ENCODE measurements at regions not wholly inside any gene's neighbourhood (a gene's known extent, or its start where the extent isn't known, plus 50 kb on each side); places are given as distances from the start of the nearest gene placed in this dataset.
"Not testable (repeated sequence)": the region's sequence is repeated elsewhere in the genome, so short reads cannot be mapped to it uniquely, and the experiment has no call there.

DNA sequence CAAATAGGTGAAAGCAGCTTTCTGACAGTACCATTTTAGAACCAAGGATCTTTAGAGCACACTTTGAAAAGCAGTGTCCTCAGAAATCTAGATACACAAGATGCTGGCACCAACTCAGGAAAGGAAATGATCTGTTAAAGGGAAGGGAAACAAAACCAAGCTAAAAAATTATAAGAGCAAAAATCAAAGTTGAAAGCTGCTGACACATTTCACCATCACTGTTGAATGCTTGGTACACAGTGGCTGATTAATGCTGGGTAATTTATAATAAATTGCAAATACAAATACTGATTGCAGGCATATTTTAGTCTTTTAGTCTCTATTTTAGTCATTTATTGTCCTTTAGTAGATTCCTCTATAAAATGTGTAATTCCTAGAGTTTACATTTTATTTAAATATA, 1540.1 kb upstream of the PCDH10 start:
- Histone ChIP-seq H3K27me3 (ENCODE audit: low read depth) (no peaks in the 10 kb centered on the region), H3K27ac (no peak overlapping the region), H3K4me3 (no peak overlapping the region), H3K9me3 (no peaks in the 10 kb centered on the region), H3K4me1 (no peaks in the 10 kb centered on the region), H3K36me3 (no peaks in the 10 kb centered on the region)
- DNase-seq (no peak), ATAC-seq (no peak)
- intact Hi-C loops (cut with DNase I): no loop called here
- TF ChIP-seq, protein P1, sequence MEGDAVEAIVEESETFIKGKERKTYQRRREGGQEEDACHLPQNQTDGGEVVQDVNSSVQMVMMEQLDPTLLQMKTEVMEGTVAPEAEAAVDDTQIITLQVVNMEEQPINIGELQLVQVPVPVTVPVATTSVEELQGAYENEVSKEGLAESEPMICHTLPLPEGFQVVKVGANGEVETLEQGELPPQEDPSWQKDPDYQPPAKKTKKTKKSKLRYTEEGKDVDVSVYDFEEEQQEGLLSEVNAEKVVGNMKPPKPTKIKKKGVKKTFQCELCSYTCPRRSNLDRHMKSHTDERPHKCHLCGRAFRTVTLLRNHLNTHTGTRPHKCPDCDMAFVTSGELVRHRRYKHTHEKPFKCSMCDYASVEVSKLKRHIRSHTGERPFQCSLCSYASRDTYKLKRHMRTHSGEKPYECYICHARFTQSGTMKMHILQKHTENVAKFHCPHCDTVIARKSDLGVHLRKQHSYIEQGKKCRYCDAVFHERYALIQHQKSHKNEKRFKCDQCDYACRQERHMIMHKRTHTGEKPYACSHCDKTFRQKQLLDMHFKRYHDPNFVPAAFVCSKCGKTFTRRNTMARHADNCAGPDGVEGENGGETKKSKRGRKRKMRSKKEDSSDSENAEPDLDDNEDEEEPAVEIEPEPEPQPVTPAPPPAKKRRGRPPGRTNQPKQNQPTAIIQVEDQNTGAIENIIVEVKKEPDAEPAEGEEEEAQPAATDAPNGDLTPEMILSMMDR (IDR thresholded peaks at IDR 0.05): no peak

DNA sequence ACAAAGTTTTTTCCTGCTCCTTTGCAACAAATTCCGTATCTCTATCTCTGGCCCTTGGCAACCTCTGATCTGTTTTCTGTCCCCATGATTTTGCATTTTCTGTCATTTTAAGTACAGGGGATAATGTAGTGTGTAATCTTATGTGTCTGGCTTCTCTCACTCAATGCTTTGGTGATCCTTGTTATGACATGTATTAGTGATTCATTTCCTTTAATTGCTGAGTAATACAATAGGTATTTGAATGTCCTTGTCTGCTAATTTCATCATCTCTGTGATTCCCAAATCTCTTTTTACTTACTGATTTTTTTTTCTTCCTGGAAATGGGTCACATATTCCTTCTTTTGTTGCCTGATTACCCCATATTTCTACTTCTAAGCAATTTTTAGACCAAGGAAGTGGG, 1538.6 kb upstream of the PCDH10 start:
- ATAC-seq; H3K36me3 ChIP-seq; intact Hi-C loops (cut with DNase I); H3K27me3 ChIP-seq (ENCODE audit: low read depth); H3K27ac ChIP-seq; H3K4me1 ChIP-seq; H3K4me3 ChIP-seq; DNase-seq; H3K9me3 ChIP-seq: not testable (repeated sequence)

DNA sequence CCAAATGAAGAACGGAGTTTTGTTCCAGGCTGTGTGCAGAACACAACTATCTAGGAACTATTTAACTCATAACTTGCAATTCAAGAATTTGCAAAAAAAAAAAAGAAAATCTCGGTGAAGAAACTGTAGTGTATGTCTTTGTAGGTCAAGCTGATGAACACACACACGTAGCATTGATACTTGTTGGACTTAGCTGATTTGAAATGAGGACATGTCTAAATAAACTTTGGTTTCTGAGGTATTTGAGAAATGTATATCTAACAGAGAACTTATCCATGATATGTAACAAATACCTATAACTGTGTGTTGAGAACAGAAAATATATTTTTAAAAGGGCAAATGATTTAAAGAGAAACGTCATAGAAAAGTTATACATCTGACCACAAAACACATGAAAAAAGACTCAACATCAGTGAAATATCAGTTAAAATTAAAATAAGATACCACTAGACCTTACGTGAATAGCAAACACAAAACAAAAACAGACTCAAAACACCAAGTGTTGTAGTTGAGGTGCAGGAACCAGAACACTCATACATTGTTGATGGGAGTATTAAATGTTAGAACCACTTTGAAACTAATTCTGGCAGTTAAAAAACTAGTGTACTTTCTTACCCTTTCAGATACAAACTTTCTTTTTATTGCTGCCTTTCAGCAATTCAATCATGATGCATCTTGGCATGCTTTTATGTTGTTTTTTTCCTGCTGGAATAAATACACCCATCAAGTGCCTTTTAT, 1535.8 kb upstream of the PCDH10 start:
- H3K4me1 ChIP-seq: no peaks in the 10 kb centered on the region
- no peaks in the 10 kb centered on the region for H3K27me3 ChIP-seq (ENCODE audit: low read depth)
- H3K4me3 ChIP-seq: no peak overlapping the region
- no peaks in the 10 kb centered on the region for H3K9me3 ChIP-seq
- H3K27ac ChIP-seq: no peak overlapping the region
- DNase-seq (no peak), ATAC-seq (no peak)
- TF ChIP-seq, protein P1 (IDR thresholded peaks at IDR 0.05): no peak
- intact Hi-C loops (cut with DNase I): no loop called here
- no peaks in the 10 kb centered on the region for H3K36me3 ChIP-seq

DNA sequence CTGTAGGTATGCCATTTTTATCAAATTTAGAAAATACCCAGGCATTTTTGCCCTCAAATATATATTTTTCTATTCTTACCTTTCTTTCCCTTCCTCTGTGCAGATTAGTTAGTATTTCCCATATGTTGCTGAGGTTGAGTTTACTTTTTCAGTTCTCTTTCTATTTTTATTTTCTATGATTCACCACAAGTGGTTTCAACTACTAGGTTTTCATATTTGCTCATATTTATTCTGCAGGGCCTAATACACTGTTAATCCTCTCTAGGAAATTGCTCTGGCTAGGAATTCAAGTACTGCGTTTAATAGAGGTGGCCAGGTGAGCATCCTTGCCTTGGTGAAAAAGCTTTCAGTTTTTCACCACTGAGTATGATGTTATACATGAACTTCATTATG, 1535.3 kb upstream of the PCDH10 start:
- no peaks in the 10 kb centered on the region for H3K9me3 ChIP-seq
- H3K4me3 ChIP-seq: no peak overlapping the region
- TF ChIP-seq, protein P1 (IDR thresholded peaks at IDR 0.05): no peak
- intact Hi-C loops (cut with DNase I): no loop called here
- H3K36me3 ChIP-seq: no peaks in the 10 kb centered on the region
- DNase-seq (no peak), ATAC-seq (no peak)
- H3K27ac ChIP-seq: no peak overlapping the region
- H3K27me3 ChIP-seq (ENCODE audit: low read depth): no peaks in the 10 kb centered on the region
- no peaks in the 10 kb centered on the region for H3K4me1 ChIP-seq

DNA sequence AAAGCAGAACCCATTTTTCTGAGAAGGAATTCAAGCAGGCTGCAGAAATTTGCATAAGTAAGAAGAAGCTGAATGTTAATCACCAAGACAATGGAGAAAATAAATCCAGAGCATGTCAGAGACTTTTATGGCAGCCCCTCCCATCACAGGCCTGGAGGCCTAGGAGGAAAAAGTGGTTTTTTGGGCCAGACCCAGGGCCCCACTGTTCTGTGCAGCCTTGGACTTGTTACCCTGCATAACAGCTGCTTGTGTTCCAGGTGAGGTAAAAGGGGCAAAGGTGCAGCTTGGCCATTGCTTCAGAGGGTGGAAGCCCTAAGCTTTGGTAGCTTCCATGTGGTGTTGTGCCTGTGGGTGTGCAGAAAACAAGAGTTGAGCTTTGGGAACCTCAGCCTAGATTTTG, 1516.2 kb upstream of the PCDH10 start:
- H3K27me3 ChIP-seq (ENCODE audit: low read depth): no peaks in the 10 kb centered on the region
- no peak overlapping the region for H3K4me3 ChIP-seq
- H3K27ac ChIP-seq: no peak overlapping the region
- ATAC-seq (no peak), DNase-seq (no peak)
- H3K36me3 ChIP-seq: no peaks in the 10 kb centered on the region
- intact Hi-C loops (cut with DNase I): no loop called here
- TF ChIP-seq, protein P1 (IDR thresholded peaks at IDR 0.05): no peak
- no peaks in the 10 kb centered on the region for H3K4me1 ChIP-seq
- peaks cover 7% of the 10 kb centered on the region for H3K9me3 ChIP-seq

DNA sequence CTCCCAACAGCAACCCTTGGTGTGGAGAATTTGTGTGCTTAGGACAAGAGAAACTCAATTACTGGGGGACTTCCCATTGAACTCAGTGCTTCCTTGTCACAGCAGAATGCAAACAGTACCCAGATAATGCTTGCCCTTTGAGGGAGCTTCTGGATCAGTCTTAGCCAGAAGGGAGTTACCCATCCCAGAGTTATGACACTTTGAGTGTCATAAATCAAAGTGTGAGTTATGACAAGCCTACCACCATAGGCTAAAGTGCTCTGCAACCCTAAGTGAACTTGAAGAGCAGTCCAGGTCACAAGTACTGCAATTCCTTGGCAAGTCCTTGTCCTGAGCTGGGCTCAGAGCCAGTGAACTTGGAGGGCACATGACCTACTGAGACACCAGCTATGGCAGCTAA, 1513.9 kb upstream of the PCDH10 start:
- Histone ChIP-seq H3K27ac (no peak overlapping the region), H3K36me3 (no peaks in the 10 kb centered on the region), H3K4me3 (no peak overlapping the region), H3K4me1 (no peaks in the 10 kb centered on the region), H3K9me3 (peaks cover 7% of the 10 kb centered on the region), H3K27me3 (ENCODE audit: low read depth) (no peaks in the 10 kb centered on the region)
- ATAC-seq (no peak), DNase-seq (no peak)
- intact Hi-C loops (cut with DNase I): no loop called here
- TF ChIP-seq, protein P1 (IDR thresholded peaks at IDR 0.05): no peak

All from lower lobe of right lung (tissue), 2 donors.